Mucosa of rectum (tissue), 2 donors: ENCODE measurements at regions not wholly inside any gene's neighbourhood (a gene's known extent, or its start where the extent isn't known, plus 50 kb on each side); places are given as distances from the start of the nearest gene placed in this dataset.

ENCODE experiments used
- H3K27ac ChIP-seq, 2 donors: one replicate each; pipeline ENCODE4 v1.7.0; 2013; ENCODE audit warnings: inconsistent platforms in 2 of 2, low read depth in 2 of 2, low read length in 2 of 2
- H3K27me3 ChIP-seq, 2 donors: one replicate each; pipeline ENCODE4 v1.7.0; 2013; ENCODE audit warnings: low read length in 2 of 2; ENCODE audit not compliant: control insufficient read depth in 2 of 2, insufficient read depth in 2 of 2
- H3K36me3 ChIP-seq, 2 donors: one replicate each; pipeline ENCODE4 v1.7.0; 2013; ENCODE audit warnings: low read length in 2 of 2; ENCODE audit not compliant: control insufficient read depth in 2 of 2, insufficient read depth in 2 of 2
- H3K4me1 ChIP-seq, 2 donors: one replicate each; pipeline ENCODE4 v1.7.0; 2013; ENCODE audit warnings: low read length in 2 of 2, mild to moderate bottlenecking in 1 of 2; ENCODE audit not compliant: control insufficient read depth in 2 of 2, insufficient read depth in 2 of 2
- H3K4me3 ChIP-seq, 2 donors: one replicate each; pipeline ENCODE4 v1.7.0; 2013; ENCODE audit warnings: low read length in 2 of 2
- H3K9ac ChIP-seq, 2 donors: one replicate each; pipeline ENCODE4 v1.7.0; 2013; ENCODE audit warnings: low read length in 2 of 2, low read depth in 1 of 2, mild to moderate bottlenecking in 1 of 2
- H3K9me3 ChIP-seq, 2 donors: one replicate each; pipeline ENCODE4 v1.7.0; 2013; ENCODE audit warnings: low read length in 2 of 2; ENCODE audit not compliant: control insufficient read depth in 2 of 2
- donor health status: healthy.
- donor health status: Normal muscosa, but diverticular disease.

DNA sequence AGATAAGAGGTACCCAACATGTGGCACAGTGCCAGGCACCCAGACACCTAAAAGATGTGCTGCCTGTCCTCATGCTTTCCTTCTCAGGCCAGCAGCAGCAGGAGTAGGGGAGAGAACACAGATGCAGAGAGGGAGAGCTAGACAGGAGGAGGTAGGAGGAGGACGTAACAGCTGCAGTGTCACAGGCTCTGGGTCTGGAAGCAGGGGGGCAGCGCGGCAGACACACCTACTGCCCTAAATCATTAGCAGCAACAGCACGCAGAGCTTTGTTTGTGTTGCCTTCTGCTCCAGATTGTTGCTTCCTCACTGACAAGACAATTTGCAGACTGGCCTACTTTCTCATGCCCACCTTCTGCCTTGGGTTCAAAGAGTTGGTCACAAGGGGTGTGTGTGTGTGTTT lies 196.7 kb upstream of the DAB1 start:
- Histone ChIP-seq H3K27me3 (no peaks in the 10 kb centered on the region), H3K9ac (no peak overlapping the region), H3K4me1 (no peaks in the 10 kb centered on the region), H3K9me3 (no peaks in the 10 kb centered on the region), H3K36me3 (no peaks in the 10 kb centered on the region), H3K4me3 (no peak overlapping the region), H3K27ac (no peak overlapping the region)

DNA sequence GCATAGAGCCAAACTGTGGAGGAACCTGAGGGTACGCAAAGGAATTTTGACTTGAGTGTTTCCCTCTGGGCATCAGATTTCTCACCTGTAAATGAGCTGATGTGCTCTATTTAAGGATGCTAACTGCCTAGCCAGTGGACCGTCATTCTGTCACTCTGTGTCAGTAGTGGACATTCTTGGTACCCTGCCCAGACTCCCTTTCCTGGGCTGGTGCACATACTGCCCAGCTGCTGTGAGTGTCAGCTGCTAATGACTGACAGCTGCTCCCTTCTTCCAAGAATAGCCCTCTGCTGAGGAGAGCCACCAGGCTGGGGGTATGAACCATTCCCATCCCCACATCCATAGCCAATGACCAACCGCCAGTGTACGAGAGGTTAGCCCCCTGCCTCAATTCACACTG lies 193.1 kb upstream of the DAB1 start:
- Histone ChIP-seq H3K9me3 (no peaks in the 10 kb centered on the region), H3K9ac (no peak overlapping the region), H3K27ac (no peak overlapping the region)

DNA sequence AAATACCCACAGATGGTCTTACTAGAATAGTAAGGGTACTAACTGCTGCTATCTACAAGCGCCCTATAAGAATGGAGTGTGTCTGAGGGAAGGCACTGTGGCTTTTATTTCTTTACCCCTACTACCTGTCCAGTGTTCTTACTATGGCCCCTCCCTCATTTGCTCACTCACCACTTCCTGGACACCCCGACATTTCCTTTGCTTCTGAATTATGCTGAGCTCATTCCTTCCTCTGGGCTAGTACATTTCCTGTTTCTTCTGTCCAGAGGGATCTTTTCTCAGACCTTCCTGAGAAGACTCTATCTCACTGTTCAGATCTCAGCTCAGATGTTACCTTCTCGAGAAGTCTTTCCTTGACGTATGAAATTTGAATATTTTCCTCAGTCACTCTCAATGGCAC lies 192.1 kb upstream of the DAB1 start:
- Histone ChIP-seq H3K36me3 (no peaks in the 10 kb centered on the region), H3K27me3 (no peaks in the 10 kb centered on the region)

More for the DNA sequence above, 193.1 kb upstream of the DAB1 start:
- H3K36me3 ChIP-seq, result no peaks in the 10 kb centered on the region
- no peaks in the 10 kb centered on the region for H3K27me3 ChIP-seq
- H3K4me1 ChIP-seq, result no peaks in the 10 kb centered on the region
- H3K4me3 ChIP-seq, result no peak overlapping the region

DNA sequence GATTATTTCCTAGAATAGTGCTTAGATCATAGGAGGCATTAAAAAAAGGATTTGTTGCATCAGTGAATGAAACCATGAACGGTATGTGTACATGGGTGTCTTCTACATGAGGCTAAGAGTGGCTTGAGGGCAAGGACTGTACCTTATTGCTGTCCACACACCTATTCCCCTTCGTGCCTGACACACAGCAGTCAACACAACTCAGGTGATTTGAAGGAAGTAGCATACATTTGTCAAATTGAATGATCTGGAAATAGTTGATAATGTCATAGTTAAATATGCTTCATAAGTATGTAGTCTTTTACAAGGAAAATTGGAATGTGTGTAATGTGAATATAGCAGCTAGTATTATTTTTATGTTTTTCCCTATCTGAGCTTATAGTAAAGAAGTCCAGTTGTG lies 189.0 kb upstream of the DAB1 start:
- H3K27me3 ChIP-seq, result no peaks in the 10 kb centered on the region
- no peaks in the 10 kb centered on the region for H3K4me1 ChIP-seq
- no peaks in the 10 kb centered on the region for H3K36me3 ChIP-seq
- H3K9ac ChIP-seq, result no peak overlapping the region
- no peak overlapping the region for H3K27ac ChIP-seq
- no peaks in the 10 kb centered on the region for H3K9me3 ChIP-seq
- no peak overlapping the region for H3K4me3 ChIP-seq

More for the DNA sequence above, 192.1 kb upstream of the DAB1 start:
- Histone ChIP-seq H3K9ac (no peak overlapping the region), H3K27ac (no peak overlapping the region), H3K4me1 (no peaks in the 10 kb centered on the region), H3K9me3 (no peaks in the 10 kb centered on the region), H3K4me3 (no peak overlapping the region)

DNA sequence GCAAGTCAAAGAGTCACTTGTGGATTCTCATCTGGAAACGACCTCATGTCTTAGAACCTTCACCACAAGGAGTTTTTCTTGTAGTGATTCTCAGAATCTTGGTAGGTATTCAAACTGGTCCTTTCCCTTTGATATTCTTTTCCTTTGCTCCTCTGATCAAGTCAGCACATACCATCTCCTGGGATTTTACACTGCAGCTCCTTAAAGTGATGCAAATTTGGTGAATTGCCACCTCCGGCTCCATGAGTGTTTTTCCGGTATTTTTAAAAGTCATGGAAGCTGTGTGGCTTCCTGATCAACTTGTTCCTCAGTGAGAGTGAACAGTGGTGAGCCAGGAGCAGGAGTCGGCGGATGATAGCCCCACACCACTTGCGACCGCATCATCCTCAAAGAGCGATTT lies 182.1 kb upstream of the DAB1 start:
- no peaks in the 10 kb centered on the region for H3K27me3 ChIP-seq

DNA sequence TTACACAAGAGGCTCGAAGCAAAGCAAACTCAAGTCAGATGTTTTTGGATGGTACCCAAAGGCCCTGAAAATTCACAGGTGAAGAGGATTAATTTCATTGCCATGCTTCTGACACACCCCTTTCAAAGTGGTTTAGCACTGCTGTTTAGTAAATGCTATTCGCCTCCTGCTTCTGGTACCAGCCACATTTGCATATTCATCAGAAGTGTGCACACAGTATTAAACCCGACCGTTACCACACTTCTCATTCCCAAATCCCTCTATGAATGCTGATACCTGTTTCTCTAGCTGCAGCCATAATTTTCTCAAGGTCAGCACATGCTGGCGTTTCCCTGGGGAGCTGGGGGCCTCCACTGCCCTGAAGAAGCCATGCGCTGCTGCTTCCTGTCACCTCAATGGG lies 179.8 kb upstream of the DAB1 start:
- Histone ChIP-seq H3K36me3 (no peaks in the 10 kb centered on the region), H3K27ac (no peak overlapping the region), H3K9ac (no peak overlapping the region), H3K4me1 (no peaks in the 10 kb centered on the region), H3K27me3 (no peaks in the 10 kb centered on the region), H3K4me3 (no peak overlapping the region), H3K9me3 (no peaks in the 10 kb centered on the region)

More for the DNA sequence above, 182.1 kb upstream of the DAB1 start:
- no peaks in the 10 kb centered on the region for H3K36me3 ChIP-seq
- H3K9me3 ChIP-seq, result no peaks in the 10 kb centered on the region
- no peaks in the 10 kb centered on the region for H3K4me1 ChIP-seq
- no peak overlapping the region for H3K9ac ChIP-seq
- H3K4me3 ChIP-seq, result no peak overlapping the region
- no peak overlapping the region for H3K27ac ChIP-seq

DNA sequence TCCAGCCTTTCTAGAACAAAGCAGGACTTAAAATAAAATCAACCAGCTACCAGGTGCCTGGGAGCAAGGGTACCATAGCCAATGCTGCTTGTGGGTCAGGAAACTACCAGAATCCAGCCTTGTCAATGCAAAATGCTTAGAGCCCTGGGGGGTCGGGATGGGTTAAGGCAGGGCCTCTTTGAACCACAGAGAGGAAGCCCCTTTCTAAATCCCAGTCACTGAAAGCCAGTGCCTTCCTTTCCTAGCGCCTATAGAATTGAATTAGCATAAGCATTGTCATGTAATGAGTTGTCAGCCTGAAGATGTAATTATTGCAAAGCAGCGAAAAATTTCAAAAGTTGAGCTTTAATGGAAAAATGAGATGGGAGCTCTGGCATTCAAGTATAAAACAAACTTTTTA lies 176.6 kb upstream of the DAB1 start:
- H3K9me3 ChIP-seq, result no peaks in the 10 kb centered on the region
- no peak overlapping the region for H3K4me3 ChIP-seq
- no peak overlapping the region for H3K9ac ChIP-seq
- no peak overlapping the region for H3K27ac ChIP-seq
- no peaks in the 10 kb centered on the region for H3K27me3 ChIP-seq
- no peaks in the 10 kb centered on the region for H3K36me3 ChIP-seq
- no peaks in the 10 kb centered on the region for H3K4me1 ChIP-seq

DNA sequence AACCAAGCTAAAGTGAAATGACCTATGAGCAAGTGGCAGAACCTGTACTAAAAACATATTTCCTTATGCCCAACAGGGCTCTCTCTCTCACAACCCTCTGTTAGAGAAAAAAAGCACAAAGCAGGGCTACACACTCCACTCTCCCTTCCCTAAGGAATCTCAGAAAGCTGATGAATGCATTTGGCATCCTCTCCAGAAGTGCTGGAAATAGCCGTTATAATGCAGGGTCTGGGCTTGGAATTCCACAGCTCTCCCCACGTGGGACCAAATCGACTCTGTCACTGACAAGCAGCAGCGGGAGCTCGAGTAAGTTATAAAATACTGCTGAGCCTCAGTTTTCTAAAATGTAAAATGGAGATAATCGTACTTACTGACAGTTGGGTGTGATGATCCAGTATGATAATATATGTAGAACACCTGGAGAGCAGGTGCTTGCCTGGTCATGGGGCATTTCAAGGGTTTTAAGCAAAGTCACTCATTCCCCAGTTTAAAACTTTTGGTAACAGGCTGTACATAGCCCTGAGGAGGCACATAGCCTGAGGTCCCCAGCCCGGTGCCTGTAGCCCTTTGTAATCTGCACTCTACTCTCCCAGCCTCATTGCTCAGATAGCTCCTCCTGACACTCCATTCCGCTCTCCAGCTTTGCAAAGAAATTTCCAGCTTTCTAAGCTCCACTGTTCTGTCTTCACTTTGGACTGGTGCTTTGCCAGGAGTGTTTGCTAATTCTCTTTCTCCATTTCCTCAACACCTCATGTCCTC lies 175.6 kb upstream of the DAB1 start:
- no peaks in the 10 kb centered on the region for H3K9me3 ChIP-seq
- no peaks in the 10 kb centered on the region for H3K4me1 ChIP-seq

DNA sequence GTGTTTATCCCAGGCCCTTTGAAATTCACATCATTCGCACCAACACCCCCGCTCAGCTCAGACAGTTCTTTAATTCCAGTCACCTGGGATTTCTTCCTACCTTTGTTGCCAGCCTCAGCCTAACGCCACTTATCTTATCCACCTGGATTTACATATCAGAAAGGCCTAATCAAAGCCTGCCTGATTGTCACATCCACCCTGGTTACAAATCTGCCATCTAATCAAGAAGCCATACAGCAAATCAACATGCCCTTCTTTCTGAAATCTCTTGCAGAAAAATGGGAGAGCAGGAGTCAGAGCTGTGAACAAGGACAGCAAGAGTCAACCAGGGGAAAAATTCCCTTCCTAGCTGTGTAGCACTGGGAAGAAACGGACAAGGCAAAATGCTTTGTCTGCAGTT lies 173.2 kb upstream of the DAB1 start:
- no peaks in the 10 kb centered on the region for H3K9me3 ChIP-seq
- H3K27ac ChIP-seq, result no peak overlapping the region
- H3K4me1 ChIP-seq, result no peaks in the 10 kb centered on the region
- H3K4me3 ChIP-seq, result no peak overlapping the region
- H3K36me3 ChIP-seq, result no peaks in the 10 kb centered on the region
- H3K9ac ChIP-seq, result no peak overlapping the region
- no peaks in the 10 kb centered on the region for H3K27me3 ChIP-seq

More for the DNA sequence above, 175.6 kb upstream of the DAB1 start:
- Histone ChIP-seq H3K27me3 (no peaks in the 10 kb centered on the region), H3K36me3 (no peaks in the 10 kb centered on the region), H3K9ac (no peak overlapping the region), H3K4me3 (no peak overlapping the region), H3K27ac (no peak overlapping the region)

DNA sequence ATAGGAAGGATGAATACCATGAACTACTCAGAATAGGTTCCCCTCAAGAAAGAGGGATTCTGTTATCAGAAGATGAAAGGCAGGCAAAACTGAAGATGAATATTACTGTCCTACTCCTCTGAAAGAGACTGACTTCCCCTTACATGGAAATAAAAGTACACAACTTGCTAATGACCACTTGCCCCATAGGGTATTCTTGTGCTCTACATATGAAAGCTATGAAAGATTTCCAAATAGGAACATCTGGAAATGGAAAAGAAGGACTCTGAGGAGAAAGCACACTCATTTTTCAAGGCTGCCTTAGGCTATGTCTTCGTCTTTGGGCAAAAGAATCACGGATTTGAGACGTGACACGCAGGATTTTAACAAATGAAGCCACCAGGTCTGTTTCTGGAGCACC lies 170.1 kb upstream of the DAB1 start:
- H3K9ac ChIP-seq, result no peak overlapping the region
- no peaks in the 10 kb centered on the region for H3K4me1 ChIP-seq
- H3K9me3 ChIP-seq, result no peaks in the 10 kb centered on the region
- no peaks in the 10 kb centered on the region for H3K27me3 ChIP-seq
- H3K27ac ChIP-seq, result no peak overlapping the region
- no peaks in the 10 kb centered on the region for H3K36me3 ChIP-seq
- H3K4me3 ChIP-seq, result no peak overlapping the region
